ENCODE measurements at regions not wholly inside any gene's neighbourhood (a gene's known extent, or its start where the extent isn't known, plus 50 kb on each side); places are given as distances from the start of the nearest gene placed in this dataset.

- H3K36me3 ChIP-seq (ENCODE audit: control insufficient read depth, insufficient read depth, low read length): no peaks in the 10 kb centered on the region
- WGBS (ENCODE audit: insufficient coverage, insufficient read length): no CpG with 5 or more reads among the region's 5 CpGs
- H3K27me3 ChIP-seq (ENCODE audit: control insufficient read depth, insufficient read depth, low read length): no peaks in the 10 kb centered on the region
- no peak for DNase-seq (ENCODE audit: low read depth, low spot score)
- H3K4me3 ChIP-seq (ENCODE audit: low read length): no peak overlapping the region
- H3K9me3 ChIP-seq (ENCODE audit: control insufficient read depth, insufficient read depth, low read length): no peaks in the 10 kb centered on the region
- H3K27ac ChIP-seq (ENCODE audit: low read length): no peak overlapping the region
- H3K4me1 ChIP-seq (ENCODE audit: control insufficient read depth, insufficient read depth, low read length): no peaks in the 10 kb centered on the region
These were observed 106.0 kb downstream of the CYP26B1 start for GRCh38 chr2:72041638-72042111.

GRCh38 chr2:72040629-72041571 lies 106.8 kb downstream of the CYP26B1 start:
- Histone ChIP-seq H3K27me3 (ENCODE audit: control insufficient read depth, insufficient read depth, low read length) (no peaks in the 10 kb centered on the region), H3K9me3 (ENCODE audit: control insufficient read depth, insufficient read depth, low read length) (no peaks in the 10 kb centered on the region), H3K4me3 (ENCODE audit: low read length) (no peak overlapping the region), H3K27ac (ENCODE audit: low read length) (no peak overlapping the region), H3K36me3 (ENCODE audit: control insufficient read depth, insufficient read depth, low read length) (no peaks in the 10 kb centered on the region), H3K4me1 (ENCODE audit: control insufficient read depth, insufficient read depth, low read length) (no peaks in the 10 kb centered on the region)
- WGBS (ENCODE audit: insufficient coverage, insufficient read length): no CpG with 5 or more reads among the region's 12 CpGs
- no peak for DNase-seq (ENCODE audit: low read depth, low spot score)

DNA sequence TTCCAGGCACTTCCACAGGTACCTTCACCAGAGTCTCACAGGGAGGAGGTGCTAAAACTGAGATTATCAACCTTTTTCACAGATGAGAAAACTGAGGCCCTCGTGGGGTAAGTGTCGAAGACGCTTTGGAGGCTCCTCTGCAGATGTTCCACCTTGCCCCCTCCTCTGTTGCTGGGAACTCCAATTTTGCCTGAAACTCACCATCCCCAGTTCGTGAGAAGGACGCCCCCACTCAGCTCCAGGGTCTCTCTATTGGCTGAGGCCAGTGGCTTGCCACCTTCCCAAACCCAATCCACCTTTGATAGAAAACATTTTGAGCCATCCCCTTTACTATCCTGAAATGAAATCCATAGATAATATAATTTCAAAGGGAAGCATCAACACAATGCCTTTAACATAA lies 109.1 kb downstream of the CYP26B1 start:
- DNase-seq (ENCODE audit: low read depth, low spot score): no peak
- H3K4me1 ChIP-seq (ENCODE audit: control insufficient read depth, insufficient read depth, low read length): no peaks in the 10 kb centered on the region
- no peak overlapping the region for H3K4me3 ChIP-seq (ENCODE audit: low read length)
- no peak overlapping the region for H3K27ac ChIP-seq (ENCODE audit: low read length)
- H3K9me3 ChIP-seq (ENCODE audit: control insufficient read depth, insufficient read depth, low read length): no peaks in the 10 kb centered on the region
- H3K27me3 ChIP-seq (ENCODE audit: control insufficient read depth, insufficient read depth, low read length): no peaks in the 10 kb centered on the region
- H3K36me3 ChIP-seq (ENCODE audit: control insufficient read depth, insufficient read depth, low read length): no peaks in the 10 kb centered on the region
- WGBS (ENCODE audit: insufficient coverage, insufficient read length): no CpG with 5 or more reads among the region's 5 CpGs

DNA sequence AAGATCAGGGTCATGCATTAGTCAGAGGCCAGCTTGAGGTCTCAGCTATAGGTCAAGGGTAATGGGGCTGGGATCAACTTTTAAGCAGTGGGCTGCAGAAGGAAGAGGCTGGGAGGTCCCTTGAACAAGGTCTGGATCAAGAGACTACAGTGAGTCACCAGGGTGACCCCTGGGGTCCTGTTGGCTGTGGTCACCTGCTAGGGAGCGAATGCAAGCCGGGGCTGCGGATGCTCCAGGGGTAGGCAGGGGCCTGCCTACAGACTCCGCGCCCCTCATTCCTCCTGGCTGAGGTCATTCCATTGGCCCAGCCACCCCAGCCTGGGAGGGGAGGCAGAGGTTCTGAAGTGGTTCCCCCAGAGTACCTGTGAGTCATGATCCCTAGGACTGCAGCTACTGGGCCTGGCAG lies 110.4 kb downstream of the CYP26B1 start:
- Histone ChIP-seq H3K27me3 (ENCODE audit: control insufficient read depth, insufficient read depth, low read length) (no peaks in the 10 kb centered on the region), H3K9me3 (ENCODE audit: control insufficient read depth, insufficient read depth, low read length) (no peaks in the 10 kb centered on the region), H3K4me3 (ENCODE audit: low read length) (no peak overlapping the region), H3K36me3 (ENCODE audit: control insufficient read depth, insufficient read depth, low read length) (no peaks in the 10 kb centered on the region), H3K27ac (ENCODE audit: low read length) (no peak overlapping the region), H3K4me1 (ENCODE audit: control insufficient read depth, insufficient read depth, low read length) (no peaks in the 10 kb centered on the region)
- no peak for DNase-seq (ENCODE audit: low read depth, low spot score)
- WGBS (ENCODE audit: insufficient coverage, insufficient read length): no CpG with 5 or more reads among the region's 5 CpGs

DNA sequence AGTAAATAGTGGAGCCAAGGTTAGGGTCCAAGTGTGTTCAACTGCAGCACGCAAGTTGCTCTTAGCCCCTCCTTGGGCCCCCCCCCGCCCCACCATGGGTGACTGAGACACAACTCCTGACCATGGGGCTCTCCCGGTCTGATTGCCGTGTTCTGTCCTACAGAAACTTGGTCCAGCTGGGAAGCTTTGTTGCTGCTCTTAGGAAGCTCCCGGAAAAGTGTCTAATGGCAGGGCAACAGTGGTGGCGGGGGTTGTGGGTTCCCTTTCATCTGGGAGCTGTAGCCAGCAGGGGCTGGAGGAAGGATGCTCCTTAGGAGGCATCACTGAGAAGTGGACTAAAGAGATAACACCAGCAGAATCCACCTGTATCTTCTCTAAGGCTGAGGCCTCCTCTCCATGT lies 111.1 kb downstream of the CYP26B1 start:
- Histone ChIP-seq H3K4me3 (ENCODE audit: low read length) (no peak overlapping the region), H3K27ac (ENCODE audit: low read length) (no peak overlapping the region), H3K4me1 (ENCODE audit: control insufficient read depth, insufficient read depth, low read length) (peaks cover 2% of the 10 kb centered on the region; the same call in 1 of the 2 replicates), H3K36me3 (ENCODE audit: control insufficient read depth, insufficient read depth, low read length) (no peaks in the 10 kb centered on the region), H3K27me3 (ENCODE audit: control insufficient read depth, insufficient read depth, low read length) (no peaks in the 10 kb centered on the region), H3K9me3 (ENCODE audit: control insufficient read depth, insufficient read depth, low read length) (no peaks in the 10 kb centered on the region)
- no peak for DNase-seq (ENCODE audit: low read depth, low spot score)
- no CpG with 5 or more reads among the region's 6 CpGs for WGBS (ENCODE audit: insufficient coverage, insufficient read length)

DNA sequence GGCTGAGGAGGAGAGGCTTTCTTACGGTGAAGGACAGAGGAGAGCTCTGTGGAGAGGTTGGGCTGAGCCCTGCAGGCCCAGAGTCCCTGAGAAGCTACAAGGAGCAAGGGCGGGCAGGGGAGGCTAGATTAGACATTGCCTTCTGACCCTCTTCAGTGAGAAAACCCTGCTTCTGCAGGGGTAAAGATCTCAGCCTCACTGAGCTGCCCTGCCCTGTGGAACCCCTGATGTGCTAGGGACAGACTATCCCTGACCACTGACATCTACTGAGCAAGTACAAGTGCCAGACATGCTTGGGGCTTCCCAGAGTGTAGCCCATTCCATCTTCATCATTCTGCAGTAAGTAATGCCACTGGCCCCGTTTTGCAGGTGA lies 111.5 kb downstream of the CYP26B1 start:
- Histone ChIP-seq H3K9me3 (ENCODE audit: control insufficient read depth, insufficient read depth, low read length) (no peaks in the 10 kb centered on the region), H3K4me1 (ENCODE audit: control insufficient read depth, insufficient read depth, low read length) (peaks cover 2% of the 10 kb centered on the region; the same call in 1 of the 2 replicates), H3K27ac (ENCODE audit: low read length) (no peak overlapping the region), H3K4me3 (ENCODE audit: low read length) (no peak overlapping the region), H3K27me3 (ENCODE audit: control insufficient read depth, insufficient read depth, low read length) (no peaks in the 10 kb centered on the region), H3K36me3 (ENCODE audit: control insufficient read depth, insufficient read depth, low read length) (no peaks in the 10 kb centered on the region)
- DNase-seq (ENCODE audit: low read depth, low spot score): no peak
- no CpG with 5 or more reads among the region's 3 CpGs for WGBS (ENCODE audit: insufficient coverage, insufficient read length)

- Histone ChIP-seq H3K36me3 (ENCODE audit: control insufficient read depth, insufficient read depth, low read length) (no peaks in the 10 kb centered on the region), H3K9me3 (ENCODE audit: control insufficient read depth, insufficient read depth, low read length) (no peaks in the 10 kb centered on the region), H3K4me1 (ENCODE audit: control insufficient read depth, insufficient read depth, low read length) (peaks cover 2% of the 10 kb centered on the region; the same call in 1 of the 2 replicates), H3K4me3 (ENCODE audit: low read length) (no peak overlapping the region), H3K27ac (ENCODE audit: low read length) (no peak overlapping the region), H3K27me3 (ENCODE audit: control insufficient read depth, insufficient read depth, low read length) (no peaks in the 10 kb centered on the region)
- DNase-seq (ENCODE audit: low read depth, low spot score): no peak
- WGBS (ENCODE audit: insufficient coverage, insufficient read length): no CpG with 5 or more reads among the region's 12 CpGs
These were observed 112.0 kb downstream of the CYP26B1 start for GRCh38 chr2:72035518-72036172.

GRCh38 chr2:72034353-72035095 lies 113.1 kb downstream of the CYP26B1 start:
- Histone ChIP-seq H3K27ac (ENCODE audit: low read length) (no peak overlapping the region), H3K4me1 (ENCODE audit: control insufficient read depth, insufficient read depth, low read length) (peaks cover 2% of the 10 kb centered on the region; the same call in 1 of the 2 replicates), H3K4me3 (ENCODE audit: low read length) (no peak overlapping the region), H3K27me3 (ENCODE audit: control insufficient read depth, insufficient read depth, low read length) (no peaks in the 10 kb centered on the region), H3K36me3 (ENCODE audit: control insufficient read depth, insufficient read depth, low read length) (no peaks in the 10 kb centered on the region), H3K9me3 (ENCODE audit: control insufficient read depth, insufficient read depth, low read length) (no peaks in the 10 kb centered on the region)
- no peak for DNase-seq (ENCODE audit: low read depth, low spot score)
- no CpG with 5 or more reads among the region's 14 CpGs for WGBS (ENCODE audit: insufficient coverage, insufficient read length)

DNA sequence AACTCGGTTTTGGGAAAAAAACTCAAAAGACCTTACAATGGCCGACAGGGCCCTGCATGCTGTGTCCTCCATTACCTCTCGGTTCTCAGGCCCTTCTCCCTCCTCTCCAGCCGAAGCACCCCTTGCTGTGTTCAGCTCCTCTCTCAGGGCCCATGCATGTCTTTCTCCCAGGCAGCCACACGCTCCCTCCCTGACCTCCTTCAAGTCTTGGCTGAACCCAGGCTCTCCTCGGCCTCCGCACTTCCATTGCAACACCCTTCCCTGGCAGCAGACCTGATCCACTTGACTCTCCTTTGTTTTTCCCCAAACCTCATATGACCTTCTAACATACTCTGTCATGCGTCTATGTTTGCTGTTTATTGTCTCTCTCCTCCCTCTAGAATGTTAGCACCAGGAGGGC lies 114.0 kb downstream of the CYP26B1 start:
- Histone ChIP-seq H3K9me3 (ENCODE audit: control insufficient read depth, insufficient read depth, low read length) (no peaks in the 10 kb centered on the region), H3K27ac (ENCODE audit: low read length) (no peak overlapping the region), H3K4me3 (ENCODE audit: low read length) (no peak overlapping the region), H3K4me1 (ENCODE audit: control insufficient read depth, insufficient read depth, low read length) (peaks cover 2% of the 10 kb centered on the region; the same call in 1 of the 2 replicates), H3K36me3 (ENCODE audit: control insufficient read depth, insufficient read depth, low read length) (no peaks in the 10 kb centered on the region), H3K27me3 (ENCODE audit: control insufficient read depth, insufficient read depth, low read length) (no peaks in the 10 kb centered on the region)
- no CpG with 5 or more reads among the region's 8 CpGs for WGBS (ENCODE audit: insufficient coverage, insufficient read length)
- DNase-seq (ENCODE audit: low read depth, low spot score): no peak

DNA sequence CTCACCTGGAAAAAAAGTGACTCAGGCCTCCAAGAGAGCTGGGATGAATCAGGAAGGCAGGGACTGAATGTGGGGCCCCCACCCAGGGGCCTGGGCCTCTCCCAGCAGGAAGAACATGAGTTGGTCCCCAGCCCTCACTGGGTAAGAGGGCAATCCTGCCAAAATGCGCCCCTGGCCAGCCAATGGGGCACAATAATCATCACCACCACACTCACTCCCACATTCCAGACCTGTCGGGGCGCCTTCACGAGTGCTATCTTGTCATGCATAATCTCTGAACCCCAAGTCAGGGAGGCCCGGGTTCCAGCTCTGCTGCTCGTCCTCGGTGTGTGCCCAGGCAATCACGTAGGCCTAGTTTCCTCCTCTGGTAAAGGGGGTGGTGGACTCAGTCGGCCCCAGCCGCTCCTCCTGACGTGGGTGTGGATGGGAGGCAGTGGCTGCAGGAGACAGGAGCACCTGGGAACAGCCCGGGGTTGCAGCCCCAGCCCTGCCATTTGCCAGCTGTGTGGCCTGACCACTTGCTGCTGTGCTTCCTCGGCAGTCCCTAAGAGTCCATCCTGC lies 115.1 kb downstream of the CYP26B1 start:
- Histone ChIP-seq H3K27me3 (ENCODE audit: control insufficient read depth, insufficient read depth, low read length) (no peaks in the 10 kb centered on the region), H3K4me3 (ENCODE audit: low read length) (no peak overlapping the region), H3K36me3 (ENCODE audit: control insufficient read depth, insufficient read depth, low read length) (no peaks in the 10 kb centered on the region), H3K27ac (ENCODE audit: low read length) (no peak overlapping the region), H3K9me3 (ENCODE audit: control insufficient read depth, insufficient read depth, low read length) (no peaks in the 10 kb centered on the region), H3K4me1 (ENCODE audit: control insufficient read depth, insufficient read depth, low read length) (peaks cover 2% of the 10 kb centered on the region; the same call in 1 of the 2 replicates)
- no CpG with 5 or more reads among the region's 13 CpGs for WGBS (ENCODE audit: insufficient coverage, insufficient read length)
- DNase-seq (ENCODE audit: low read depth, low spot score): no peak

All from iPS DF 6.9 (cell line).